OCI-LY7 (cell line): ENCODE measurements at regions not wholly inside any gene's neighbourhood (a gene's known extent, or its start where the extent isn't known, plus 50 kb on each side); places are given as distances from the start of the nearest gene placed in this dataset.

Experiments
- EZH2phosphoT487 ChIP-seq: fragments of 200-600 bp; sonication (generic); IDR thresholded peaks from 2 replicates; pipeline ENCODE4 v1.6.1; 2018; ENCODE audit warnings: low read depth, borderline replicate concordance, mild to moderate bottlenecking, mixed run types, antibody characterized with exemption, low read length, moderate library complexity, mixed read lengths
- TF ChIP-seq, protein P1 (sequence below): fragments of 200-600 bp; sonication (generic); conservative IDR thresholded peaks from 2 replicates; pipeline ENCODE4 v1.5.1; 2014; ENCODE audit warnings: mild to moderate bottlenecking, antibody characterized with exemption, low read length, moderate library complexity, mixed read lengths

GRCh38 chr1:5156416-5157120 lies 502.2 kb downstream of the AJAP1 start:
- TF ChIP-seq, protein P1, sequence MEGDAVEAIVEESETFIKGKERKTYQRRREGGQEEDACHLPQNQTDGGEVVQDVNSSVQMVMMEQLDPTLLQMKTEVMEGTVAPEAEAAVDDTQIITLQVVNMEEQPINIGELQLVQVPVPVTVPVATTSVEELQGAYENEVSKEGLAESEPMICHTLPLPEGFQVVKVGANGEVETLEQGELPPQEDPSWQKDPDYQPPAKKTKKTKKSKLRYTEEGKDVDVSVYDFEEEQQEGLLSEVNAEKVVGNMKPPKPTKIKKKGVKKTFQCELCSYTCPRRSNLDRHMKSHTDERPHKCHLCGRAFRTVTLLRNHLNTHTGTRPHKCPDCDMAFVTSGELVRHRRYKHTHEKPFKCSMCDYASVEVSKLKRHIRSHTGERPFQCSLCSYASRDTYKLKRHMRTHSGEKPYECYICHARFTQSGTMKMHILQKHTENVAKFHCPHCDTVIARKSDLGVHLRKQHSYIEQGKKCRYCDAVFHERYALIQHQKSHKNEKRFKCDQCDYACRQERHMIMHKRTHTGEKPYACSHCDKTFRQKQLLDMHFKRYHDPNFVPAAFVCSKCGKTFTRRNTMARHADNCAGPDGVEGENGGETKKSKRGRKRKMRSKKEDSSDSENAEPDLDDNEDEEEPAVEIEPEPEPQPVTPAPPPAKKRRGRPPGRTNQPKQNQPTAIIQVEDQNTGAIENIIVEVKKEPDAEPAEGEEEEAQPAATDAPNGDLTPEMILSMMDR: no peak
- no peak for TF ChIP-seq EZH2phosphoT487
